SK-N-SH (cell line): ENCODE measurements at regions not wholly inside any gene's neighbourhood (a gene's known extent, or its start where the extent isn't known, plus 50 kb on each side); places are given as distances from the start of the nearest gene placed in this dataset.

Experiments used
- CTCF ChIA-PET: fragments of 300-600, 350-600 bp; formaldehyde crosslinking; extraction: SDS; loops from one replicate; lab custom pipeline; 2021; lab: Yijun Ruan, JAX
- POLR2A ChIA-PET: fragments of 350-600 bp; sonication (Branson Sonifier 250); formaldehyde crosslinking; extraction: SDS; loops from one replicate; lab custom pipeline; 2020; ENCODE audit warnings: antibody characterized with exemption, inconsistent platforms; lab: Yijun Ruan, JAX
- DNase-seq: peaks from one replicate; pipeline ENCODE4 v3.0.0; 2012
- H2AFZ ChIP-seq: fragments of 200-600 bp; sonication (generic); 2 replicates; pipeline ENCODE4 v1.8.1; 2016; ENCODE audit warnings: antibody characterized with exemption, mild to moderate bottlenecking, low read depth
- H3F3A ChIP-seq: fragments of 200-600 bp; sonication (generic); replicated peaks from 2 replicates; pipeline ENCODE3; 2016; ENCODE audit warnings: antibody characterized with exemption, mild to moderate bottlenecking; ENCODE audit not compliant: insufficient read depth
- H3K27ac ChIP-seq, 2 experiments: fragments of 200-500 bp in 1 of 2; fragments of 200-600 bp in 1 of 2; sonication (Bioruptor generic) in 1 of 2; sonication (generic), shearing (Covaris generic) in 1 of 2; 2 replicates each; pipeline versions ENCODE4 v1.5.1 to v1.6.1; 2014 to 2016; ENCODE audit warnings: low read depth in 2 of 2, inconsistent platforms in 1 of 2, low read length in 1 of 2, mild to moderate bottlenecking in 1 of 2, mixed read lengths in 1 of 2
- H3K27me3 ChIP-seq: fragments of 200-600 bp; sonication (generic), shearing (Covaris generic); 2 replicates; pipeline ENCODE4 v1.6.1; 2016; ENCODE audit warnings: mixed run types; ENCODE audit not compliant: insufficient read depth
- H3K36me3 ChIP-seq, 2 experiments: fragments of 200-500 bp in 1 of 2; fragments of 200-600 bp in 1 of 2; sonication (Bioruptor generic) in 1 of 2; sonication (generic) in 1 of 2; replicated peaks in 1 of 2; 2 replicates each; pipeline versions ENCODE3 to v1.5.1; 2014 to 2016; ENCODE audit warnings: low read length in 1 of 2, mild to moderate bottlenecking in 1 of 2; ENCODE audit not compliant: insufficient read depth in 2 of 2, control insufficient read depth in 1 of 2
- H3K4me1 ChIP-seq, 2 experiments: fragments of 200-500 bp in 1 of 2; fragments of 200-600 bp in 1 of 2; sonication (Bioruptor generic) in 1 of 2; sonication (generic), shearing (Covaris generic) in 1 of 2; 2 replicates each; pipeline versions ENCODE4 v1.5.1 to v1.6.1; 2014 to 2016; ENCODE audit warnings: low read depth in 1 of 2, low read length in 1 of 2, mixed run types in 1 of 2; ENCODE audit not compliant: insufficient read depth in 2 of 2, control insufficient read depth in 1 of 2
- H3K4me2 ChIP-seq: fragments of 200-600 bp; sonication (generic), shearing (Covaris generic); 2 replicates; pipeline ENCODE4 v1.6.1; 2017; ENCODE audit warnings: mixed run types
- H3K4me3 ChIP-seq, 2 experiments: fragments of 200-500 bp in 1 of 2; fragments of 200-600 bp in 1 of 2; sonication (Bioruptor generic) in 1 of 2; sonication (generic), shearing (Covaris generic) in 1 of 2; 2 replicates each; pipeline versions ENCODE4 v1.5.1 to v1.8.1; 2014 to 2016; ENCODE audit warnings: low read depth in 2 of 2, inconsistent platforms in 1 of 2, low read length in 1 of 2, mild to moderate bottlenecking in 1 of 2, mixed read lengths in 1 of 2, moderate library complexity in 1 of 2
- H3K79me2 ChIP-seq: fragments of 200-600 bp; sonication (generic); 2 replicates; pipeline ENCODE4 v1.8.1; 2017; ENCODE audit warnings: mild to moderate bottlenecking; ENCODE audit not compliant: insufficient read depth
- H3K9ac ChIP-seq: fragments of 200-600 bp; sonication (generic); 2 replicates; pipeline ENCODE4 v1.6.1; 2017; ENCODE audit warnings: mixed run types
- H3K9me2 ChIP-seq: fragments of 200-600 bp; sonication (generic); 2 replicates; pipeline ENCODE4 v1.6.1; 2017; ENCODE audit warnings: mixed run types
- H3K9me3 ChIP-seq: fragments of 200-600 bp; sonication (generic); 2 replicates; pipeline ENCODE4 v1.6.1; 2017; ENCODE audit warnings: mixed run types, mild to moderate bottlenecking, moderate library complexity
- H4K20me1 ChIP-seq: fragments of 200-600 bp; sonication (generic); 2 replicates; pipeline ENCODE4 v1.6.1; 2017; ENCODE audit warnings: mild to moderate bottlenecking, mixed run types; ENCODE audit not compliant: insufficient read depth
- CHD2 ChIP-seq: fragments of 150-350 bp; IDR thresholded peaks from 2 replicates; pipeline ENCODE4 v1.6.1; 2018; ENCODE audit warnings: low read length; ENCODE audit not compliant: partially characterized antibody
- ELF1 ChIP-seq: IDR thresholded peaks from 2 replicates; pipeline ENCODE4 v1.4.0; 2012
- EZH2phosphoT487 ChIP-seq: fragments of 200-600 bp; sonication (generic); IDR thresholded peaks from 2 replicates; pipeline ENCODE4 v1.6.1; 2017; ENCODE audit warnings: low read depth, mixed run types, mild to moderate bottlenecking, antibody characterized with exemption, moderate library complexity, borderline replicate concordance
- FOXJ3 ChIP-seq: sonication (generic); formaldehyde crosslinking; IDR thresholded peaks from 2 replicates; pipeline ENCODE4 v1.5.1; 2020; ENCODE audit warnings: mild to moderate bottlenecking, missing genetic modification reagents
- FOXM1 ChIP-seq: IDR thresholded peaks from 2 replicates; pipeline ENCODE4 v1.4.0; 2012; ENCODE audit warnings: low read depth, mild to moderate bottlenecking
- GATA2 ChIP-seq: sonication (generic); formaldehyde crosslinking; IDR thresholded peaks from 2 replicates; pipeline ENCODE4 v1.5.0; 2020; ENCODE audit warnings: mild to moderate bottlenecking, missing genetic modification reagents
- JUND ChIP-seq: IDR thresholded peaks from 2 replicates; pipeline ENCODE4 v1.4.0; 2012
- MEF2A ChIP-seq: IDR thresholded peaks from 2 replicates; pipeline ENCODE4 v1.4.0; 2012; ENCODE audit warnings: low read depth, borderline replicate concordance
- NFIC ChIP-seq: IDR thresholded peaks from 2 replicates; pipeline ENCODE4 v1.4.0; 2012; ENCODE audit warnings: borderline replicate concordance
- RAD21 ChIP-seq: IDR thresholded peaks from 2 replicates; pipeline ENCODE4 v1.6.1; 2012; ENCODE audit warnings: mild to moderate bottlenecking, low read length
- SIN3A ChIP-seq: IDR thresholded peaks from 2 replicates; pipeline ENCODE4 v1.6.1; 2012; ENCODE audit warnings: low read depth, mild to moderate bottlenecking, low read length, moderate library complexity, borderline replicate concordance
- SMC3 ChIP-seq: IDR thresholded peaks from 2 replicates; pipeline ENCODE4 v1.6.1; 2012; ENCODE audit warnings: low read depth, low read length, improper control_type of control experiment
- WGBS: methylation state at CpG from one replicate; pipeline ENCODE4 v1.1.6; 2017; ENCODE audit warnings: low lambda C conversion rate; 5-methylcytosine and 5-hydroxymethylcytosine counted together
- TF ChIP-seq, protein P1 (sequence below): fragments of 150-350 bp; IDR thresholded peaks from 2 replicates; pipeline ENCODE4 v1.6.1; 2016; ENCODE audit warnings: mild to moderate bottlenecking, low read depth, low read length
- TF ChIP-seq, protein P2 (sequence below): IDR thresholded peaks from 2 replicates; pipeline ENCODE4; 2012
- TF ChIP-seq, protein P3 (sequence below): IDR thresholded peaks from 2 replicates; pipeline ENCODE4 v1.4.0; 2012; ENCODE audit warnings: low read depth
- TF ChIP-seq, protein P4 (sequence below): IDR thresholded peaks from 2 replicates; pipeline ENCODE4 v1.6.1; 2012; ENCODE audit warnings: mild to moderate bottlenecking, low read depth, low read length, moderate library complexity

DNA sequence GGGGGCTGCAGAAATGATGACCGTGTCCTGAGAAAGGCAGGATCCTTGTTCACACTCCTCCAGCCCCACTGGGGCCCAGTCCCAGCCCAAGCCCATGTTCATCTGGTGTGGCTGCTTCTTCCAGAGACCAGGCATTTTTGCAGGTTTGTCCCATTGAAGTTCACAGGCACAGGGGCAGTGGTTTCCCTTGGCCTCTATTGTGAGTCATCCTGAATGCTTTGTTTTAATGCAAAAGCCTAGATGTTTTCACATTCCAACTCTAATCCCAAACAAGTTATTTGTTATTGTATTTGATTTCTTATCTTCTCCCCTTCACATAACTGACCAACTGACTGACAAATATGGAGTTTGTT is 426.4 kb upstream of the ID2 start:
- Histone ChIP-seq H3K9me3 (no peaks in the 10 kb centered on the region), H3K4me2 (no peak overlapping the region), H3K9me2 (no peaks in the 10 kb centered on the region), H3K4me3 (no peak overlapping the region), H3K27me3 (no peaks in the 10 kb centered on the region), H3K27ac (no peak overlapping the region), H3K36me3 (no peaks in the 10 kb centered on the region), H2AFZ (no peak overlapping the region), H3K4me1 (no peaks in the 10 kb centered on the region), H3F3A (no peaks in the 10 kb centered on the region), H3K9ac (no peak overlapping the region), H4K20me1 (no peaks in the 10 kb centered on the region), H3K79me2 (no peaks in the 10 kb centered on the region)
- TF ChIP-seq JUND (no peak), FOXJ3 (CRISPR knock-in tag) (no peak), MEF2A (no peak), GATA2 (CRISPR knock-in tag) (no peak), EZH2phosphoT487 (no peak), FOXM1 (no peak), CHD2 (no peak), SMC3 (no peak), NFIC (no peak), SIN3A (no peak), ELF1 (no peak), RAD21 (no peak)
- TF ChIP-seq, protein P1, sequence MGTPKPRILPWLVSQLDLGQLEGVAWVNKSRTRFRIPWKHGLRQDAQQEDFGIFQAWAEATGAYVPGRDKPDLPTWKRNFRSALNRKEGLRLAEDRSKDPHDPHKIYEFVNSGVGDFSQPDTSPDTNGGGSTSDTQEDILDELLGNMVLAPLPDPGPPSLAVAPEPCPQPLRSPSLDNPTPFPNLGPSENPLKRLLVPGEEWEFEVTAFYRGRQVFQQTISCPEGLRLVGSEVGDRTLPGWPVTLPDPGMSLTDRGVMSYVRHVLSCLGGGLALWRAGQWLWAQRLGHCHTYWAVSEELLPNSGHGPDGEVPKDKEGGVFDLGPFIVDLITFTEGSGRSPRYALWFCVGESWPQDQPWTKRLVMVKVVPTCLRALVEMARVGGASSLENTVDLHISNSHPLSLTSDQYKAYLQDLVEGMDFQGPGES, result no peak
- TF ChIP-seq, protein P2, sequence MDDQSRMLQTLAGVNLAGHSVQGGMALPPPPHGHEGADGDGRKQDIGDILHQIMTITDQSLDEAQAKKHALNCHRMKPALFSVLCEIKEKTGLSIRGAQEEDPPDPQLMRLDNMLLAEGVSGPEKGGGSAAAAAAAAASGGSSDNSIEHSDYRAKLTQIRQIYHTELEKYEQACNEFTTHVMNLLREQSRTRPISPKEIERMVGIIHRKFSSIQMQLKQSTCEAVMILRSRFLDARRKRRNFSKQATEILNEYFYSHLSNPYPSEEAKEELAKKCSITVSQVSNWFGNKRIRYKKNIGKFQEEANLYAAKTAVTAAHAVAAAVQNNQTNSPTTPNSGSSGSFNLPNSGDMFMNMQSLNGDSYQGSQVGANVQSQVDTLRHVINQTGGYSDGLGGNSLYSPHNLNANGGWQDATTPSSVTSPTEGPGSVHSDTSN, result no peak
- TF ChIP-seq, protein P3, sequence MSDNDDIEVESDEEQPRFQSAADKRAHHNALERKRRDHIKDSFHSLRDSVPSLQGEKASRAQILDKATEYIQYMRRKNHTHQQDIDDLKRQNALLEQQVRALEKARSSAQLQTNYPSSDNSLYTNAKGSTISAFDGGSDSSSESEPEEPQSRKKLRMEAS, result no peak
- TF ChIP-seq, protein P4, sequence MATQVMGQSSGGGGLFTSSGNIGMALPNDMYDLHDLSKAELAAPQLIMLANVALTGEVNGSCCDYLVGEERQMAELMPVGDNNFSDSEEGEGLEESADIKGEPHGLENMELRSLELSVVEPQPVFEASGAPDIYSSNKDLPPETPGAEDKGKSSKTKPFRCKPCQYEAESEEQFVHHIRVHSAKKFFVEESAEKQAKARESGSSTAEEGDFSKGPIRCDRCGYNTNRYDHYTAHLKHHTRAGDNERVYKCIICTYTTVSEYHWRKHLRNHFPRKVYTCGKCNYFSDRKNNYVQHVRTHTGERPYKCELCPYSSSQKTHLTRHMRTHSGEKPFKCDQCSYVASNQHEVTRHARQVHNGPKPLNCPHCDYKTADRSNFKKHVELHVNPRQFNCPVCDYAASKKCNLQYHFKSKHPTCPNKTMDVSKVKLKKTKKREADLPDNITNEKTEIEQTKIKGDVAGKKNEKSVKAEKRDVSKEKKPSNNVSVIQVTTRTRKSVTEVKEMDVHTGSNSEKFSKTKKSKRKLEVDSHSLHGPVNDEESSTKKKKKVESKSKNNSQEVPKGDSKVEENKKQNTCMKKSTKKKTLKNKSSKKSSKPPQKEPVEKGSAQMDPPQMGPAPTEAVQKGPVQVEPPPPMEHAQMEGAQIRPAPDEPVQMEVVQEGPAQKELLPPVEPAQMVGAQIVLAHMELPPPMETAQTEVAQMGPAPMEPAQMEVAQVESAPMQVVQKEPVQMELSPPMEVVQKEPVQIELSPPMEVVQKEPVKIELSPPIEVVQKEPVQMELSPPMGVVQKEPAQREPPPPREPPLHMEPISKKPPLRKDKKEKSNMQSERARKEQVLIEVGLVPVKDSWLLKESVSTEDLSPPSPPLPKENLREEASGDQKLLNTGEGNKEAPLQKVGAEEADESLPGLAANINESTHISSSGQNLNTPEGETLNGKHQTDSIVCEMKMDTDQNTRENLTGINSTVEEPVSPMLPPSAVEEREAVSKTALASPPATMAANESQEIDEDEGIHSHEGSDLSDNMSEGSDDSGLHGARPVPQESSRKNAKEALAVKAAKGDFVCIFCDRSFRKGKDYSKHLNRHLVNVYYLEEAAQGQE, result no peak
- 100% methylated on average over 1 of the region's 1 CpG for WGBS
- no peak for DNase-seq
- CTCF ChIA-PET, result no interaction called here
- POLR2A ChIA-PET, result no interaction called here
